IMR-90 (cell line): ENCODE measurements at regions not wholly inside any gene's neighbourhood (a gene's known extent, or its start where the extent isn't known, plus 50 kb on each side); places are given as distances from the start of the nearest gene placed in this dataset.
"Not testable (repeated sequence)": the region's sequence is repeated elsewhere in the genome, so short reads cannot be mapped to it uniquely, and the experiment has no call there.

Source experiments
- ATAC-seq: fragments of 200-7000 bp; cut with Tn5 transposase; 2 replicates; pipeline ENCODE4 v1.9.1; 2020; ENCODE audit warnings: low read depth, mild to moderate bottlenecking, moderate library complexity
- BruUV-seq: library from RNA; stranded (reverse); fragments of 400-500 nt; replicated peaks from 2 replicates; lab custom pipeline; 2021; lab: Mats Ljungman, UMichigan
- CTCF ChIA-PET: fragments of 300-600 bp; formaldehyde crosslinking; extraction: SDS; loops from one replicate; lab custom pipeline; 2021; ENCODE audit warnings: antibody characterized with exemption; lab: Yijun Ruan, JAX
- POLR2A ChIA-PET: fragments of 300-600 bp; sonication (Branson Sonifier 250); formaldehyde crosslinking; loops from one replicate; lab custom pipeline; 2022; ENCODE audit warnings: antibody characterized with exemption; ENCODE audit not compliant: unreplicated experiment; lab: Charles Lee
- DNase-seq: peaks from one replicate; pipeline ENCODE4 v3.0.0; 2013
- H2AFZ ChIP-seq: replicated peaks from 2 replicates; pipeline ENCODE3; 2013; ENCODE audit warnings: low read length, mild to moderate bottlenecking; ENCODE audit not compliant: poor library complexity
- H2AK5ac ChIP-seq: 2 replicates; pipeline ENCODE4 v1.6.1; 2013; ENCODE audit warnings: low read depth, low read length, inconsistent platforms
- H2AK9ac ChIP-seq: replicated peaks from 2 replicates; pipeline ENCODE3; 2013; ENCODE audit warnings: mild to moderate bottlenecking, low read depth, low read length, moderate library complexity; ENCODE audit not compliant: poor library complexity
- H2BK120ac ChIP-seq: 2 replicates; pipeline ENCODE4 v1.6.1; 2013; ENCODE audit warnings: low read depth, low read length, inconsistent platforms
- H2BK15ac ChIP-seq: 3 replicates; pipeline ENCODE4 v1.6.1; 2013; ENCODE audit warnings: low read depth, low read length, inconsistent platforms
- H2BK20ac ChIP-seq: 2 replicates; pipeline ENCODE4 v1.6.1; 2013; ENCODE audit warnings: low read depth, mild to moderate bottlenecking, inconsistent platforms, low read length, moderate library complexity
- H2BK5ac ChIP-seq: 2 replicates; pipeline ENCODE4 v1.6.1; 2013; ENCODE audit warnings: mild to moderate bottlenecking, low read depth, low read length, inconsistent platforms; ENCODE audit not compliant: poor library complexity, severe bottlenecking
- H3K14ac ChIP-seq: replicated peaks from 2 replicates; pipeline ENCODE4 v1.6.1; 2013; ENCODE audit warnings: low read depth, low read length, inconsistent platforms
- H3K18ac ChIP-seq: 2 replicates; pipeline ENCODE4 v1.6.1; 2013; ENCODE audit warnings: low read depth, low read length, control low read depth
- H3K23ac ChIP-seq: 2 replicates; pipeline ENCODE4 v1.6.1; 2013; ENCODE audit warnings: low read depth, low read length, inconsistent platforms
- H3K27ac ChIP-seq: 2 replicates; pipeline ENCODE4 v1.5.1; 2013; ENCODE audit warnings: mild to moderate bottlenecking, control low read depth, low read length; ENCODE audit not compliant: insufficient read depth
- H3K27me3 ChIP-seq: 2 replicates; pipeline ENCODE4 v1.6.1; 2013; ENCODE audit warnings: low read length; ENCODE audit not compliant: control insufficient read depth, insufficient read depth
- H3K36me3 ChIP-seq: 2 replicates; pipeline ENCODE4 v1.6.1; 2013; ENCODE audit warnings: low read length, mixed read lengths; ENCODE audit not compliant: control insufficient read depth, insufficient read depth
- H3K4ac ChIP-seq: 2 replicates; pipeline ENCODE4 v1.6.1; 2013; ENCODE audit warnings: low read depth, low read length, inconsistent platforms
- H3K4me1 ChIP-seq: 2 replicates; pipeline ENCODE4 v1.6.1; 2013; ENCODE audit warnings: low read length, mixed read lengths; ENCODE audit not compliant: control insufficient read depth, insufficient read depth
- H3K4me2 ChIP-seq: 2 replicates; pipeline ENCODE4 v1.6.1; 2013; ENCODE audit warnings: low read depth, mild to moderate bottlenecking, control low read depth, low read length, moderate library complexity
- H3K4me3 ChIP-seq: 2 replicates; pipeline ENCODE4 v1.5.1; 2013; ENCODE audit warnings: low read depth, mild to moderate bottlenecking, control low read depth, low read length, moderate library complexity; ENCODE audit not compliant: insufficient read depth
- H3K56ac ChIP-seq: 2 replicates; pipeline ENCODE4 v1.6.1; 2013; ENCODE audit warnings: low read length, inconsistent platforms; ENCODE audit not compliant: insufficient read depth; ENCODE audit errors: extremely low read depth
- H3K79me1 ChIP-seq, 2 experiments: 2 replicates each; pipeline ENCODE4 v1.6.1; 2013; ENCODE audit warnings: low read length in 2 of 2, inconsistent platforms in 1 of 2, low read depth in 1 of 2
- H3K9ac ChIP-seq: 2 replicates; pipeline ENCODE4 v1.6.1; 2013; ENCODE audit warnings: low read depth, low read length, control low read depth
- H3K9me1 ChIP-seq: 2 replicates; pipeline ENCODE4 v1.6.1; 2013; ENCODE audit warnings: low read length, inconsistent platforms; ENCODE audit not compliant: insufficient read depth
- H3K9me3 ChIP-seq: 2 replicates; pipeline ENCODE4 v1.6.1; 2013; ENCODE audit warnings: low read length; ENCODE audit not compliant: control insufficient read depth, insufficient read depth
- H4K20me1 ChIP-seq: 2 replicates; pipeline ENCODE4 v1.6.1; 2013; ENCODE audit warnings: low read length, inconsistent platforms; ENCODE audit not compliant: insufficient read depth
- H4K5ac ChIP-seq: 2 replicates; pipeline ENCODE4 v1.6.1; 2013; ENCODE audit warnings: mild to moderate bottlenecking, low read depth, low read length, control low read depth
- H4K8ac ChIP-seq, 2 experiments: 2 replicates each; pipeline ENCODE4 v1.6.1; 2013; ENCODE audit warnings: low read depth in 2 of 2, low read length in 2 of 2, control low read depth in 1 of 2, inconsistent platforms in 1 of 2
- H4K91ac ChIP-seq: 2 replicates; pipeline ENCODE4 v1.6.1; 2013; ENCODE audit warnings: low read depth, low read length, inconsistent platforms; ENCODE audit not compliant: insufficient read depth
- WGBS, 2 experiments: methylation state at CpG; one replicate each; pipeline versions ENCODE4 v1.1.5 to v1.1.7; 2013; ENCODE audit warnings: missing lambda C conversion rate in 2 of 2; ENCODE audit not compliant: insufficient read length in 1 of 2; ENCODE audit errors: extremely low coverage in 2 of 2; 5-methylcytosine and 5-hydroxymethylcytosine counted together
- dilution Hi-C: fragments of 300-500 bp; cut with HindIII; formaldehyde crosslinking; loops from one replicate; pipeline ENCODE4 v1.14.3; 2018; ENCODE audit warnings: low sequenced_read_pairs; ENCODE audit not compliant: unreplicated experiment
- in situ Hi-C: fragments of 300-500 bp; cut with MboI; formaldehyde crosslinking; loops from 3 replicates; pipeline ENCODE4 v1.14.3; 2019; ENCODE audit warnings: low sequenced_read_pairs, inconsistent platforms, mixed read lengths
- intact Hi-C: fragments of 100-400 bp; cut with micrococcal nuclease; formaldehyde crosslinking; loops from 2 replicates; pipeline ENCODE4 v1.10.0; 2022

DNA sequence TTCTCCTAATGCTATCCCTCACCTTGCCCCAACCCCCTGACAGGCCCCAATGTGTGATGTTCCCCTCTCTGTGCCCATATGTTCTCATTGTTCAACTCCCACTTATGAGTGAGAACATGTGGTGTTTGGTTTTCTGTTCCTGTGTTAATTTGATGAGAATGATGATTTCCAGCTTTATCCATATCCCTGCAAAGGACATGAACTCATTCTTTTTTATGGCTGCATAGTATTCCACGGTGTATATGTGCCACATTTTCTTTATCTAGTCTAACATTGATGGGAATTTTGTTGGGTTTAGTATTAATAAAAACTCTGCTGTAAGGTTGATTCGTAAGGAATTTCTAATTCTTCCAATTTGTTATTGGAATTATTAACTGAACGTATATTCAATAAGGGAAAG is 450.2 kb downstream of the BTG1 start:
- CTCF ChIA-PET, H2BK20ac ChIP-seq, H3K36me3 ChIP-seq, dilution Hi-C loops, H4K20me1 ChIP-seq, H2AK5ac ChIP-seq, H2AK9ac ChIP-seq, H3K79me1 ChIP-seq, H3K9ac ChIP-seq, H3K27ac ChIP-seq, H3K4me3 ChIP-seq, ATAC-seq, H2AFZ ChIP-seq, in situ Hi-C loops, DNase-seq, H3K4me2 ChIP-seq, H3K9me1 ChIP-seq, H2BK15ac ChIP-seq, H3K56ac ChIP-seq, H3K27me3 ChIP-seq, H4K5ac ChIP-seq, BruUV-seq, H3K14ac ChIP-seq, H3K18ac ChIP-seq, H2BK120ac ChIP-seq, H4K8ac ChIP-seq, H3K4ac ChIP-seq, H3K4me1 ChIP-seq, intact Hi-C loops, H3K23ac ChIP-seq, H2BK5ac ChIP-seq, H3K9me3 ChIP-seq, H4K91ac ChIP-seq, POLR2A ChIA-PET: not testable (repeated sequence)
- no CpG with 5 or more reads among the region's 3 CpGs for WGBS, 2 experiments
